KG1 (cell line): ENCODE measurements at regions not wholly inside any gene's neighbourhood (a gene's known extent, or its start where the extent isn't known, plus 50 kb on each side); places are given as distances from the start of the nearest gene placed in this dataset.
"Not testable (repeated sequence)": the region's sequence is repeated elsewhere in the genome, so short reads cannot be mapped to it uniquely, and the experiment has no call there.

ENCODE experiments used
- DNase-seq: peaks from one replicate; lab custom pipeline; 2025; lab: John Stamatoyannopoulos, UW

GRCh38 chr3:72627271-72627670 lies 221.0 kb downstream of the SHQ1 start:
- DNase-seq, result no peak

GRCh38 chr3:72625602-72626337 lies 222.5 kb downstream of the SHQ1 start:
- DNase-seq, result no peak

- DNase-seq, result no peak
These were observed 223.6 kb downstream of the SHQ1 start for GRCh38 chr3:72624656-72625055.

GRCh38 chr3:72618739-72619138 lies 229.5 kb downstream of the SHQ1 start:
- DNase-seq, result no peak

GRCh38 chr3:72617424-72618024 lies 230.7 kb downstream of the SHQ1 start:
- DNase-seq, result no peak

GRCh38 chr3:72615776-72616175 lies 232.5 kb downstream of the SHQ1 start:
- DNase-seq, result no peak

GRCh38 chr3:72615182-72615581 lies 233.1 kb downstream of the SHQ1 start:
- no peak for DNase-seq

GRCh38 chr3:72614394-72615074 lies 233.7 kb downstream of the SHQ1 start:
- DNase-seq, result no peak

GRCh38 chr3:72613871-72614270 lies 234.4 kb downstream of the SHQ1 start:
- DNase-seq, result no peak

- not testable (repeated sequence) for DNase-seq
These were observed 239.1 kb downstream of the SHQ1 start for GRCh38 chr3:72609114-72609513.

- DNase-seq, result no peak
These were observed 242.0 kb downstream of the SHQ1 start for GRCh38 chr3:72606005-72606800.

- no peak for DNase-seq
These were observed 243.9 kb downstream of the SHQ1 start for GRCh38 chr3:72604328-72604727.

- no peak for DNase-seq
These were observed 246.1 kb downstream of the SHQ1 start for GRCh38 chr3:72601983-72602750.

- DNase-seq, result no peak
These were observed 247.2 kb downstream of the SHQ1 start for GRCh38 chr3:72601060-72601459.

GRCh38 chr3:72597756-72598195 lies 250.5 kb downstream of the SHQ1 start:
- DNase-seq, result no peak

- no peak for DNase-seq
These were observed 251.2 kb downstream of the SHQ1 start for GRCh38 chr3:72597043-72597442.

GRCh38 chr3:72595927-72596610 lies 252.2 kb downstream of the SHQ1 start:
- no peak for DNase-seq

- DNase-seq, result peak; percentile 24
These were observed 252.9 kb downstream of the SHQ1 start for GRCh38 chr3:72595376-72595775.

- no peak for DNase-seq
These were observed 253.5 kb downstream of the SHQ1 start for GRCh38 chr3:72594615-72595215.

GRCh38 chr3:72593881-72594397 lies 254.3 kb downstream of the SHQ1 start:
- DNase-seq, result no peak
